SJSA1 (cell line): ENCODE measurements at regions not wholly inside any gene's neighbourhood (a gene's known extent, or its start where the extent isn't known, plus 50 kb on each side); places are given as distances from the start of the nearest gene placed in this dataset.

ENCODE experiments used
- DNase-seq, 2 experiments: peaks; one replicate each; pipeline ENCODE4 v3.0.0-alpha.2; 2015 to 2020; ENCODE audit warnings: low spot score in 2 of 2, low read depth in 1 of 2
- H3K27ac ChIP-seq: fragments of 250-450 bp; sonication (Bioruptor Pico); 2 replicates; pipeline ENCODE4 v1.5.1; 2020; ENCODE audit warnings: mild to moderate bottlenecking, moderate library complexity
- H3K27me3 ChIP-seq: fragments of 250-450 bp; sonication (Bioruptor Pico); replicated peaks from 2 replicates; pipeline ENCODE4 v1.5.1; 2020; ENCODE audit warnings: mild to moderate bottlenecking, moderate library complexity
- H3K36me3 ChIP-seq: fragments of 250-450 bp; sonication (Bioruptor Pico); 2 replicates; pipeline ENCODE4 v1.5.1; 2020; ENCODE audit warnings: mild to moderate bottlenecking
- H3K4me1 ChIP-seq: fragments of 250-450 bp; sonication (Bioruptor Pico); replicated peaks from 2 replicates; pipeline ENCODE4 v1.6.1; 2021; ENCODE audit warnings: mild to moderate bottlenecking
- H3K4me3 ChIP-seq: fragments of 250-450 bp; sonication (Bioruptor Pico); 2 replicates; pipeline ENCODE4 v1.5.1; 2020; ENCODE audit warnings: mild to moderate bottlenecking
- H3K9me3 ChIP-seq: fragments of 250-450 bp; sonication (Bioruptor Pico); replicated peaks from 2 replicates; pipeline ENCODE4 v1.5.1; 2020; ENCODE audit warnings: mild to moderate bottlenecking

- Histone ChIP-seq H3K36me3 (no peaks in the 10 kb centered on the region), H3K4me3 (no peak overlapping the region), H3K4me1 (peaks cover 14% of the 10 kb centered on the region), H3K27me3 (no peaks in the 10 kb centered on the region), H3K9me3 (no peaks in the 10 kb centered on the region; the same call in 1 of the 2 replicates), H3K27ac (no peak overlapping the region)
- DNase-seq, result no peak
These were observed 116.4 kb downstream of the RTP5 start for GRCh38 chr2:241985986-241986329.

DNA sequence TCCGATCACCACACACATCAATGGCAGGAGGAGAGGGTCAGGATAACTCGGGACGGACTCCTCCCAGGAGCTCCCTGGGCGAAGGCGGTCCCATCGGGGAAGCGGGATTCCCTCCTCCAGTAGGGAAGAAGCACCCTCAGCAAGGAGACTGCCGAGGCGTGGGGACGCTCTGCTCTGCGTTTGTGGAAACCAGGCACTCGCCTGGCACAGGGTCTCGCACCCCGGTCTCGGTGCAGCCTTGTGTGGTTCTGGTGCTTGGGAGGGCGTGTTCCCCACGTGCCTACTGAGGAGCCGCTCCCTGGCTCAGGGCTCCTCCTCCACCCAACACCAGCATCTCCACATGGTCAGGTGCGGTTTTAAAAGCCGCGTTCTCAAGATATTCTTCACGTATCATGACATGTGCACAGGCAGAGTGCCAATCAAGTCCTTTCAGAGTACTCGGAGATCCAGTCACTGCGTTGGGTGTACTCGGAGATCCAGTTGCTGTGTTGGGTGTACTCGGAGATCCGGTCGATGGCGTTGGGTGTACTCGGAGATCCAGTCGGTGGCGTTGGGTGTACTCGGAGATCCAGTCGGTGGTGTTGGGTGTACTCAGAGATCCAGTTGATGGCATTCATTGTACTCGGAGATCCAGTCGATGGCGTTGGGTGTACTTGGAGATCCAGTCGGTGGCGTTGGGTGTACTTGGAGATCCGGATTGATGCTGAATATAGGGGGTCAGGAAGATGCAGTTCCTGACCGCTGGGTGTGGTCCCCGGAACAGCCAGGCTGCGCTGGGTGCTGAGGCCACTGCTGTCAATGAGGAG is 117.5 kb downstream of the RTP5 start:
- DNase-seq, result peak in 1 of 2 experiments; percentile 38
- Histone ChIP-seq H3K4me3 (no peak overlapping the region), H3K27me3 (no peaks in the 10 kb centered on the region), H3K27ac (no peak overlapping the region), H3K4me1 (peaks cover 3% of the 10 kb centered on the region), H3K36me3 (no peaks in the 10 kb centered on the region), H3K9me3 (no peaks in the 10 kb centered on the region; the same call in 1 of the 2 replicates)

DNA sequence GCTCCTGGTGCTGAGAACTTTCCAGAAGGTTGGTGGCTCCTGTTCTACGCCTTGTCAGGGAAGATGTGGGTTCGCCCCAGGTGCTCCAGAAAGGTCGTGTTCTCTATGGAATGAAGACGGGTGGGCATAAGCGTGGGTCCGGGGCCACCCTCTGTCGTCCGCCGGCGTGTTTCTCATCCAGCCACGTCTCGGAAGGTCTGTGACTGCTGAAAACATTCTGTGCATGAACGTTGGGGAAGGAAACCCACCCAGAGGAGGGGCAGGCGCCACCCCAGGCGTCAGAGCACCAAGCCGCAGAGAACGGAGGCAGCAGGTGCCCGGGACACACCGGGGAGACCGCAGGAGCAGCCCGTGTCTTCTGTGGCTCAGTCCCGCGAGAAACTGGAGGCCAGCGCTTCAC is 118.2 kb downstream of the RTP5 start:
- peak in 1 of 2 experiments; percentile 31 for DNase-seq
- H3K36me3 ChIP-seq, result no peaks in the 10 kb centered on the region

DNA sequence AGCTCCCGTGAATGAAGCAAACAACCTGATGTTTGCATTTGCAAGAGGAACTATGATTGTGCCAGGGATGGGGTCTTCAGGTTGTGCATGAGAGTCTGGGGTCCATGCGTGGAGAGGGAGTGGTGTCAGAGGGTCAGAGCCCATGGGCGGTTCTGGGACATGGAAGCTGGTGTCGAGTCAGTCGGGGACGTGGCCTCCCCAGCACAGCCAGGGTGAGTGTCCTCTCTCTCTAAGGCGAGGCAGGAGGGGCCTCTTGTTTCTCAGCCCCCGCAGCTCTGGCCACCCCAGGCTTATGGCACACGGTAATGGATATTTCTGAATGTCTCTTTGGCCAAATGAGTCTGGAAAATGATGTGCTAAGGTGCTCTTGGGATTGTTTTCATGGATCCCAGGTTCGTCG is 118.6 kb downstream of the RTP5 start:
- H3K4me3 ChIP-seq, result no peak overlapping the region
- H3K27me3 ChIP-seq, result no peaks in the 10 kb centered on the region
- H3K4me1 ChIP-seq, result no peaks in the 10 kb centered on the region
- no peak overlapping the region for H3K27ac ChIP-seq
- DNase-seq, result no peak
- no peaks in the 10 kb centered on the region for H3K36me3 ChIP-seq
- H3K9me3 ChIP-seq, result no peaks in the 10 kb centered on the region; the same call in 1 of the 2 replicates

More for the DNA sequence above, 118.2 kb downstream of the RTP5 start:
- Histone ChIP-seq H3K27ac (no peak overlapping the region), H3K27me3 (no peaks in the 10 kb centered on the region), H3K4me1 (no peaks in the 10 kb centered on the region), H3K9me3 (no peaks in the 10 kb centered on the region; the same call in 1 of the 2 replicates), H3K4me3 (no peak overlapping the region)

GRCh38 chr2:241989074-241989473 is 119.5 kb downstream of the RTP5 start:
- Histone ChIP-seq H3K9me3 (no peaks in the 10 kb centered on the region; the same call in 1 of the 2 replicates), H3K27ac (no peak overlapping the region), H3K4me3 (no peak overlapping the region), H3K4me1 (no peaks in the 10 kb centered on the region), H3K27me3 (no peaks in the 10 kb centered on the region), H3K36me3 (no peaks in the 10 kb centered on the region)
- peak in 1 of 2 experiments; percentile 30 for DNase-seq

DNA sequence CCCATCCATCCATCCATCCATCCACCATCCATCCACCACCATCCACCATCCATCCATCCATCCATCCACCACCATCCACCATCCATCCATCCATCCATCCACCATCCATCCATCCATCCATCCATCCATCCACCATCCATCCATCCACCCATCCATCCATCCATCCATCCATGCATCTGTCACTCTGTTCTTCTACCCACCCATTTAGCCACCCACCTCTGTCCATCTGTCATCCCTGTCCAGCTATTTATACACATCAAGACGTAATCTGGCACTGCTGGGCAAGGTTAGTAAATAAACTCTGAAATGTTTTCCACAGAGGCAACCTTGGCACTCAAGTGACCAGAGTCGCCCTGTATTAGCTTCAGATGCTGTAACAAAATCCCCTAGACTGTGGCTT is 120.9 kb downstream of the RTP5 start:
- no peaks in the 10 kb centered on the region for H3K36me3 ChIP-seq
- H3K27ac ChIP-seq, result no peak overlapping the region
- H3K4me1 ChIP-seq, result no peaks in the 10 kb centered on the region
- no peak overlapping the region for H3K4me3 ChIP-seq
- no peak for DNase-seq
- H3K9me3 ChIP-seq, result no peaks in the 10 kb centered on the region; the same call in 1 of the 2 replicates
- no peaks in the 10 kb centered on the region for H3K27me3 ChIP-seq

DNA sequence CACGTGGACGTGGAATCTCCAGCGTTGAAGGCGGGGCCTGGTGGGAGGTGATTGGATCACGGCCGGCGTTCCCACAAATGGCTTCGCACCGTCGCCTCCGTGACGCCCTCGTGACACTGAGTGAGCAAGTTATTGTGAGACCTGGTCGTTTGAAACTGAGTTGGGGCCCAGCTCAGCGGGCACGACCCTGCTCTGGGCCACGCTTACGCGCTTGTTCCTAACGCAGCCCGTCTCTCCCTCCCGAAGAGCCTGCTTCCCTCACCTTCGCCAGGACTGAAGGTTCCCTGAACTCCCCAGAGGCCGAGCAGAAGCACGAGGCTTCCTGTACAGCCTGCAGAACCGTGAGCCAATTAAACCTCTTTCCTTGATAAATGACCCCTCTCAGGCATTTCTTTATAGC is 121.8 kb downstream of the RTP5 start:
- no peaks in the 10 kb centered on the region for H3K27me3 ChIP-seq
- no peak overlapping the region for H3K27ac ChIP-seq
- peak in 1 of 2 experiments; percentile 31 for DNase-seq
- H3K36me3 ChIP-seq, result no peaks in the 10 kb centered on the region
- no peaks in the 10 kb centered on the region for H3K4me1 ChIP-seq
- no peak overlapping the region for H3K4me3 ChIP-seq
- no peaks in the 10 kb centered on the region; the same call in 1 of the 2 replicates for H3K9me3 ChIP-seq

GRCh38 chr2:241992753-241993152 is 123.2 kb downstream of the RTP5 start:
- Histone ChIP-seq H3K27me3 (peaks cover 4% of the 10 kb centered on the region; the same call in 1 of the 2 replicates), H3K4me3 (no peak overlapping the region), H3K4me1 (no peaks in the 10 kb centered on the region), H3K9me3 (no peaks in the 10 kb centered on the region; the same call in 1 of the 2 replicates), H3K36me3 (no peaks in the 10 kb centered on the region), H3K27ac (no peak overlapping the region)
- DNase-seq, result no peak

- DNase-seq, result no peak
- Histone ChIP-seq H3K4me1 (no peaks in the 10 kb centered on the region), H3K4me3 (no peak overlapping the region), H3K27ac (no peak overlapping the region), H3K27me3 (peaks cover 6% of the 10 kb centered on the region; the same call in 1 of the 2 replicates), H3K36me3 (no peaks in the 10 kb centered on the region), H3K9me3 (no peaks in the 10 kb centered on the region)
These were observed 124.0 kb downstream of the RTP5 start for GRCh38 chr2:241993386-241994005.

DNA sequence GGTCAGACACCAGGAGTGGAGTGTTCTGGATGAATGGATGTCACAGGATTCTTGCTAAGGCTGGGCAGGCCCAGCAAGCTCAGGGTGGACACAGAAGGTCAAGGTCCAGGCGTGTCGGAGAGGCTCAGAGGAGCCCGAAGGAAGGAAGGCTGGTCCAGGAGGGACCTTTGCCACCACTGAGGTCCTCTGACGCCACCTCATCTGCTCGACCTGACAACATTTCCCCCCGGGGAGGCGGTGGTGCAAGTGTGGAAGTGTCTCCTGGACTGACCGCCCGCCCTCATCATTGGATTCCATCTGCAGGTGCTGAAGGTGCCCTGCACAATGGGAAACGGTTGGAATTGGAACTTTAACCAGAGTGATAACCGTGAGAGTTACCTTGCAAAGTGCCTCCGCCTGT is 124.6 kb downstream of the RTP5 start:
- no peak overlapping the region for H3K4me3 ChIP-seq
- peak in 1 of 2 experiments; percentile 13 for DNase-seq
- H3K4me1 ChIP-seq, result no peaks in the 10 kb centered on the region
- no peaks in the 10 kb centered on the region for H3K9me3 ChIP-seq
- H3K27ac ChIP-seq, result no peak overlapping the region
- no peaks in the 10 kb centered on the region for H3K36me3 ChIP-seq
- H3K27me3 ChIP-seq, result peaks cover 9% of the 10 kb centered on the region; the same call in 1 of the 2 replicates

DNA sequence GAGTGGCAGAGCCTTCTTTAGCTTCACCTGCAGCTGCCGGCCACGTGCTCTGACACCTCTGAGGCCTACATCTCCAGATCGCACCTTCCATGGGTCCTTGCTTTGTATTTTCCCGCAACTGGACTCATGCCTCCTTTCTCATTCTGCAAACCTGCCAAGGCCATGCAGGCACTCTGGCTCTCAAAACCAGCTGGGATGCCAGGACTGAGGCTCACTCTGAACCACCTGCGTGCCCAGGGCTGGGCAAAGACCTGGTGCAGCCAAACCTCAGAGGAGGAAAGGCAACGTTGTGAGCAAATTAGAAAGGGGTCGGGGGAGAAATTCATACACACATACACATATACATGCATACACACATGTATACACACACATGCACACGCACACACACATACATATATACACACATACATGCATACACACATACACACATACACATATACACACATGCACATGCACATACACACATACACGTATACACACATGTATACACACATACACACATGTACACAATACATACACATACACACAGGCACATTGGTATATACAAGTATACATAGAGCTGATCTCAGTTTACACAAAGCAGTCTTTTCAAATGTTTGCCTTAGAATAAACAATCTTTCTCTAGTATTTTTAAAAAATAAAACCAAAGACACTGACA is 125.2 kb downstream of the RTP5 start:
- no peaks in the 10 kb centered on the region for H3K4me1 ChIP-seq
- H3K9me3 ChIP-seq, result no peaks in the 10 kb centered on the region
- no peak overlapping the region for H3K27ac ChIP-seq
- no peak for DNase-seq
- no peaks in the 10 kb centered on the region for H3K36me3 ChIP-seq
- no peak overlapping the region for H3K4me3 ChIP-seq
- H3K27me3 ChIP-seq, result peaks cover 10% of the 10 kb centered on the region; the same call in 1 of the 2 replicates

DNA sequence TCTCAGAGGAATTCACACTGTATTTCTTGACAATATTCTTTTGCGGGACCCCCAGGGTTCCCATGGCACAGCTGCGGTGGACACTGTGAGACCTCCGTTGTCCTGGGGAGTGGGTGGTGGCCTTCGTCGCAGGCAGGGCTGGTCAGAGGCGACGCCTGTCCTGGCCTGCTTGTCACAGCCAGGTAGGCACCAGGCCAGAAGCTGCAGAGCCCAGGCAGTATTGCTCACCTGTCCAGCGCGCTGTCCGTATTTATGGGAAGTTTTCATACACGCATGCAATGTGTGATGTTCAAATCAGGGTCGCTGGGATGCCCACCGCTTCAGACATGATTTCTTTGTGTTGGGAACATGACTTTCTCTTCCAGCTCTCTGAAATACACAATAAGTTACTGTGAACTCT is 126.6 kb downstream of the RTP5 start:
- Histone ChIP-seq H3K27me3 (peaks cover 19% of the 10 kb centered on the region), H3K9me3 (no peaks in the 10 kb centered on the region), H3K4me1 (no peaks in the 10 kb centered on the region), H3K27ac (no peak overlapping the region), H3K36me3 (no peaks in the 10 kb centered on the region), H3K4me3 (no peak overlapping the region)
- DNase-seq, result no peak

- H3K27me3 ChIP-seq, result peaks cover 19% of the 10 kb centered on the region
- no peaks in the 10 kb centered on the region for H3K36me3 ChIP-seq
- no peak overlapping the region for H3K27ac ChIP-seq
- no peak overlapping the region for H3K4me3 ChIP-seq
- no peak for DNase-seq
- no peaks in the 10 kb centered on the region for H3K4me1 ChIP-seq
- H3K9me3 ChIP-seq, result no peaks in the 10 kb centered on the region
These were observed 127.5 kb downstream of the RTP5 start for GRCh38 chr2:241997017-241997416.

DNA sequence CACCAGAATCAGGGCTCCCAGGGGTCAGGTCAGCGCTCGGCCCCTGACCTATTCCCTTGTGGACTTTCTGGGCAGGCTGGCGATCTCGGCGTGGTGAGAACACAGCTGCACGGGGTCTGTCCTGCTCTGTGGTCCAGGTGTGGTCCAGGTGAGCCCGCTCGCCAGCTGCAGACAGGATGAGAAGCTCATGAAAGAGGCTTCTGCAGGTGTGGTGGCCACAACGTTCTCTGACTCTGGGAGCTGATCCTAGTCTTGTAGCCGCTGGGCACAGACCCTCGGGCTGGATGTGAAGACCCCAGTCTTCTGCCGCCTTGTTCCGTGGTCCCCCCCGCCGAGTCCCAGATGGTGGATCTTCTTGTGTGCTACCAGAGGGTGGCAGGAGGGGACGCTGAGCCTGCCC is 129.7 kb downstream of the RTP5 start:
- Histone ChIP-seq H3K4me3 (no peak overlapping the region), H3K4me1 (no peaks in the 10 kb centered on the region), H3K27ac (no peak overlapping the region), H3K36me3 (no peaks in the 10 kb centered on the region), H3K27me3 (peaks cover 19% of the 10 kb centered on the region), H3K9me3 (no peaks in the 10 kb centered on the region)
- DNase-seq, result peak in 1 of 2 experiments; percentile 30
